MM.1S (cell line): ENCODE measurements at regions not wholly inside any gene's neighbourhood (a gene's known extent, or its start where the extent isn't known, plus 50 kb on each side); places are given as distances from the start of the nearest gene placed in this dataset.

Experiments used
- DNase-seq: peaks from one replicate; pipeline ENCODE4 v3.0.0-alpha.2; 2015
- H2AFZ ChIP-seq: fragments of 300-600 bp; sonication (generic); 2 replicates; pipeline ENCODE4 v1.6.0; 2016; ENCODE audit warnings: antibody characterized with exemption, low read length
- H3F3A ChIP-seq: fragments of 300-600 bp; sonication (generic); 2 replicates; pipeline ENCODE4 v1.6.1; 2016; ENCODE audit warnings: mild to moderate bottlenecking, antibody characterized with exemption, low read length, moderate library complexity, mixed read lengths; ENCODE audit not compliant: insufficient read depth
- H3K27ac ChIP-seq: fragments of 300-600 bp; sonication (generic); 2 replicates; pipeline ENCODE4 v1.5.1; 2016; ENCODE audit warnings: mild to moderate bottlenecking, low read length
- H3K27me3 ChIP-seq: fragments of 300-600 bp; sonication (generic); replicated peaks from 2 replicates; pipeline ENCODE4 v1.6.0; 2016; ENCODE audit warnings: low read length; ENCODE audit not compliant: insufficient read depth
- H3K36me3 ChIP-seq: fragments of 300-600 bp; sonication (generic); replicated peaks from 2 replicates; pipeline ENCODE4 v1.6.1; 2016; ENCODE audit warnings: mild to moderate bottlenecking, low read length, mixed read lengths; ENCODE audit not compliant: insufficient read depth
- H3K4me1 ChIP-seq: fragments of 300-600 bp; sonication (generic); 2 replicates; pipeline ENCODE4 v1.6.1; 2016; ENCODE audit warnings: low read length, mixed read lengths
- H3K4me2 ChIP-seq: fragments of 300-600 bp; sonication (generic); 2 replicates; pipeline ENCODE4 v1.6.0; 2016; ENCODE audit warnings: low read depth, low read length
- H3K4me3 ChIP-seq: fragments of 300-600 bp; sonication (generic); 2 replicates; pipeline ENCODE4 v1.5.1; 2016; ENCODE audit warnings: low read length, mixed read lengths
- H3K79me2 ChIP-seq: fragments of 300-600 bp; sonication (generic); 2 replicates; pipeline ENCODE4 v1.6.1; 2016; ENCODE audit warnings: mixed run types, low read length, mixed read lengths
- H3K9ac ChIP-seq: fragments of 300-600 bp; sonication (generic); 2 replicates; pipeline ENCODE4 v1.6.1; 2016; ENCODE audit warnings: low read length, mixed read lengths
- H3K9me2 ChIP-seq: fragments of 300-600 bp; sonication (generic); replicated peaks from 2 replicates; pipeline ENCODE4 v1.6.1; 2016; ENCODE audit warnings: mild to moderate bottlenecking, low read length, mixed read lengths; ENCODE audit not compliant: insufficient read depth
- H3K9me3 ChIP-seq: fragments of 300-600 bp; sonication (generic); replicated peaks from 2 replicates; pipeline ENCODE4 v1.6.1; 2016; ENCODE audit warnings: mild to moderate bottlenecking, low read length, mixed read lengths; ENCODE audit not compliant: insufficient read depth
- H4K20me1 ChIP-seq: fragments of 300-600 bp; sonication (generic); 2 replicates; pipeline ENCODE4 v1.6.1; 2016; ENCODE audit warnings: mild to moderate bottlenecking, low read length, moderate library complexity, mixed read lengths; ENCODE audit not compliant: insufficient read depth
- EZH2 ChIP-seq: fragments of 300-600 bp; sonication (generic); optimal IDR thresholded peaks from 2 replicates; pipeline ENCODE3; 2017; ENCODE audit warnings: low read depth, mild to moderate bottlenecking, antibody characterized with exemption, low read length, mixed read lengths
- EZH2phosphoT487 ChIP-seq: fragments of 300-600 bp; sonication (generic); IDR thresholded peaks from 2 replicates; pipeline ENCODE4 v1.6.1; 2018; ENCODE audit warnings: antibody characterized with exemption, low read length
- TF ChIP-seq, protein P1 (sequence below): fragments of 300-600 bp; sonication (generic); IDR thresholded peaks from 2 replicates; pipeline ENCODE4 v1.5.1; 2016; ENCODE audit warnings: antibody characterized with exemption, low read length, mixed read lengths

DNA sequence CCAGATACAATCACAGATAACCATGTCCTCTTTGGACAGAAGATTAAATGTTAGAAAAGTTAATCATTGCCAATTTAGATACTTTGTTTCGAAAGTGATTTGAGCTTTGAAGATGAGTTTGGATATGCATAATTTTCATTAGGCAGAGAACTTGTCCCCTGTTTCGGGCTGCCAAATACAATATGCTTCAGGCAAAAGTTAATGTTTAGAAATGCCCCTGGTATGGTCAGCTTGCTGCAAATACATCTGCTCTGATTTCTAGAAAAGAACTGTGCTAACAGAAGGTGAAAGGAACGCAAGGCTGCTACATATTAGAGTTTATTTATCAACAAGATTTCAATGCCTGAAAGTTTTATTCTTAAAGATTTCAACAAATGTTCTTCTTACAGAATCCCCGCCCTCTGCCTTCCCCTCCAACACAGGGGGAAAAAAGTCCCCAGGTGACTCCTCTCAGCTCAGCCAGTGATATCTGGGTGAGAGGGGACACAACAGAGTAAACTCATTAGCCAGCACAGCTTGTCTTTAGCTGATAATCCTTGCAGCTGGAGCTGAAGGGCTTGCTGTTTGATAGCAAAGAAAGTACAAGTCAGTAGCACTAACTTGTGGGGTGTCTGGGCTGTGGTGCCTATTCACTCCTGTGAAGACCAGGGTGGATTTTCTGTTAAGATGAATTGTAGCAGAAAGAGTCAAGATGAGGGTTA, 435.7 kb downstream of the DMAC1 start:
- no peak for TF ChIP-seq EZH2
- TF ChIP-seq, protein P1, sequence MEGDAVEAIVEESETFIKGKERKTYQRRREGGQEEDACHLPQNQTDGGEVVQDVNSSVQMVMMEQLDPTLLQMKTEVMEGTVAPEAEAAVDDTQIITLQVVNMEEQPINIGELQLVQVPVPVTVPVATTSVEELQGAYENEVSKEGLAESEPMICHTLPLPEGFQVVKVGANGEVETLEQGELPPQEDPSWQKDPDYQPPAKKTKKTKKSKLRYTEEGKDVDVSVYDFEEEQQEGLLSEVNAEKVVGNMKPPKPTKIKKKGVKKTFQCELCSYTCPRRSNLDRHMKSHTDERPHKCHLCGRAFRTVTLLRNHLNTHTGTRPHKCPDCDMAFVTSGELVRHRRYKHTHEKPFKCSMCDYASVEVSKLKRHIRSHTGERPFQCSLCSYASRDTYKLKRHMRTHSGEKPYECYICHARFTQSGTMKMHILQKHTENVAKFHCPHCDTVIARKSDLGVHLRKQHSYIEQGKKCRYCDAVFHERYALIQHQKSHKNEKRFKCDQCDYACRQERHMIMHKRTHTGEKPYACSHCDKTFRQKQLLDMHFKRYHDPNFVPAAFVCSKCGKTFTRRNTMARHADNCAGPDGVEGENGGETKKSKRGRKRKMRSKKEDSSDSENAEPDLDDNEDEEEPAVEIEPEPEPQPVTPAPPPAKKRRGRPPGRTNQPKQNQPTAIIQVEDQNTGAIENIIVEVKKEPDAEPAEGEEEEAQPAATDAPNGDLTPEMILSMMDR: no peak
- TF ChIP-seq EZH2phosphoT487: no peak
- Histone ChIP-seq H3K4me1 (no peaks in the 10 kb centered on the region), H3K9ac (no peak overlapping the region), H3K9me3 (no peaks in the 10 kb centered on the region), H3K36me3 (no peaks in the 10 kb centered on the region), H4K20me1 (no peaks in the 10 kb centered on the region), H3K27me3 (no peaks in the 10 kb centered on the region), H2AFZ (no peak overlapping the region), H3K4me2 (no peak overlapping the region), H3K4me3 (no peak overlapping the region), H3F3A (no peaks in the 10 kb centered on the region), H3K27ac (no peak overlapping the region), H3K9me2 (no peaks in the 10 kb centered on the region), H3K79me2 (no peaks in the 10 kb centered on the region)
- no peak for DNase-seq

DNA sequence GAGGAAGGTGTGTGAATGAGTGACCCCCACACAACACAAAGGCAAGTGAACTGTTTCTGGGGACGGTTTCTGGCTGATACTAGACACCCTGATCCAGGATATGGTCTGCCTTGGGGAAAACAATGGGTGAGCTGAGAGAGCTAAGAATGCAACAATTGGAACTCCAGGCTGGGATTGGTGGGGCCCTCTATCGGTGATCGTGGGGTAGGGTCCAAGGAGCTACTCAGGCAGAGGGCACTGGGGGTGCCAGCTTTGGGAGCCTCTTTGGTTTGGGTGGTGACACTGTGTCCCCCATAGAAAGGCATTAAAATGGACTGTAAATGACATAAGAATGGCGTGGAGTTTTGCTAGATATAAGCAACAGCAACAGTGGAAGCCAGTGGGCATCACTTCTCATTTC, 439.1 kb downstream of the DMAC1 start:
- Histone ChIP-seq H3K4me1 (no peaks in the 10 kb centered on the region), H4K20me1 (no peaks in the 10 kb centered on the region), H3K79me2 (no peaks in the 10 kb centered on the region), H3K27ac (no peak overlapping the region), H2AFZ (no peak overlapping the region), H3K36me3 (no peaks in the 10 kb centered on the region), H3F3A (no peaks in the 10 kb centered on the region), H3K4me2 (no peak overlapping the region), H3K9me2 (no peaks in the 10 kb centered on the region), H3K9me3 (no peaks in the 10 kb centered on the region), H3K4me3 (no peak overlapping the region), H3K9ac (no peak overlapping the region), H3K27me3 (no peaks in the 10 kb centered on the region)
- no peak for TF ChIP-seq EZH2phosphoT487
- no peak for TF ChIP-seq EZH2
- TF ChIP-seq, protein P1: no peak
- DNase-seq: no peak

DNA sequence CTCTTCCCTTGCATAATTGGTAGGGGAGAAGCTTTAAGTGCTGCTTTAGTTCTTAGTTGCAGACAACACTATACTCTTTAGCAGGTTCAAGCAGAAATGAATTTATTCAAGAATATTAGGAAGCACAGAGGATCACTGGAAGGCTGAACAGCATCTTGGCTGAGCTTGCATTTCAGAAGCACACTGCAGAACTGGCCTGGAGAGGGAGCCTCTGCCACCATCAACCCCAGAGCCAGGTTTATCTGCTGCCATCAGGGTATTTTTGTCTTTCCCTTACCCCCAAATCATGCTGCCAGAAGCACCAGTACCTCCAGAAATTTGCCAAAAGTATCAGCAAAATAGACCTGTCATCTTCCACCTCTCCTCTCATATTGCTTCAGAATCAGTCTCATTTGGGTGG, 440.7 kb downstream of the DMAC1 start:
- TF ChIP-seq, protein P1: no peak
- no peak for TF ChIP-seq EZH2
- no peak for TF ChIP-seq EZH2phosphoT487
- no peaks in the 10 kb centered on the region for H3K27me3 ChIP-seq

More for the DNA sequence above, 440.7 kb downstream of the DMAC1 start:
- no peaks in the 10 kb centered on the region for H3K9me3 ChIP-seq
- no peak overlapping the region for H3K4me2 ChIP-seq
- H3K9ac ChIP-seq: no peak overlapping the region
- no peak for DNase-seq
- H3K36me3 ChIP-seq: no peaks in the 10 kb centered on the region
- H3K79me2 ChIP-seq: no peaks in the 10 kb centered on the region
- H3K27ac ChIP-seq: no peak overlapping the region
- no peak overlapping the region for H2AFZ ChIP-seq
- H3K4me3 ChIP-seq: no peak overlapping the region
- H3F3A ChIP-seq: no peaks in the 10 kb centered on the region
- H3K9me2 ChIP-seq: no peaks in the 10 kb centered on the region
- H4K20me1 ChIP-seq: no peaks in the 10 kb centered on the region
- H3K4me1 ChIP-seq: no peaks in the 10 kb centered on the region
